Activated naive CD8-positive, alpha-beta T cell (primary cell): ENCODE measurements at regions not wholly inside any gene's neighbourhood (a gene's known extent, or its start where the extent isn't known, plus 50 kb on each side); places are given as distances from the start of the nearest gene placed in this dataset.
A peak's percentile ranks its signal among the peaks of the same experiment; 100 is the strongest.
"Not testable (repeated sequence)": the region's sequence is repeated elsewhere in the genome, so short reads cannot be mapped to it uniquely, and the experiment has no call there.

Source experiments
- H3K27ac Mint-ChIP-seq: one replicate; pipeline ENCODE4 v1.8.0; 2021; ENCODE audit warnings: mixed read lengths
- H3K27me3 Mint-ChIP-seq: one replicate; pipeline ENCODE4 v1.8.0; 2021; ENCODE audit warnings: mixed read lengths
- H3K36me3 Mint-ChIP-seq: one replicate; pipeline ENCODE4 v1.8.0; 2021; ENCODE audit warnings: mixed read lengths
- H3K4me1 Mint-ChIP-seq: one replicate; pipeline ENCODE4 v1.8.0; 2021; ENCODE audit warnings: low read depth, mixed read lengths
- H3K4me3 Mint-ChIP-seq: one replicate; pipeline ENCODE4 v1.8.0; 2021; ENCODE audit warnings: mild to moderate bottlenecking, mixed read lengths
- H3K9me3 Mint-ChIP-seq: one replicate; pipeline ENCODE4 v1.8.0; 2021; ENCODE audit warnings: low read depth, mixed read lengths

DNA sequence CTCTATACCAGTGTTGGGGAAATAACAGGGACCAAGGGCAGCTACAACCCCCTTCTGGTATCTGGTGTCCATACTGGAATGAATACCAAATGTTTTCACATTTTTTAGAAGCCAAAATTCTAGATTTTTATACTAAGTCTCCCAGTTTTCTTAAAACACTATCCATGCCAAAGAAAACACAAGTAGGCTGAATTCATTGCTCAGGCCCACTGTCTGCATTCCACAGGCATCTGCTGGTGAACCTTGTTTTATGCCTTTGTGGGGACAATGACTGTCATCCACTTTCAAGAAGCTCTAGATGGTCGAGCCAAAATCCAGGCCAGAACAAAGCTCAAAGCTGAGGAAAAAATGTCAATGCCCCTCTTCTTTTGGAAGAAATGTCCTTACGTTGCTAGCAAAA is 213.4 kb upstream of the RASGEF1B start:
- H3K4me3 Mint-ChIP-seq = no peak overlapping the region
- H3K27ac Mint-ChIP-seq = no peak overlapping the region
- no peaks in the 10 kb centered on the region for H3K27me3 Mint-ChIP-seq
- no peaks in the 10 kb centered on the region for H3K9me3 Mint-ChIP-seq
- H3K36me3 Mint-ChIP-seq = no peaks in the 10 kb centered on the region
- H3K4me1 Mint-ChIP-seq = no peaks in the 10 kb centered on the region

- Mint-ChIP-seq H3K27me3 (no peaks in the 10 kb centered on the region), H3K4me1 (no peaks in the 10 kb centered on the region)
Measured at GRCh38 chr4:81684352-81684751, 212.6 kb upstream of the RASGEF1B start.

GRCh38 chr4:81682492-81682891 is 210.8 kb upstream of the RASGEF1B start:
- H3K4me1 Mint-ChIP-seq = no peaks in the 10 kb centered on the region
- no peak overlapping the region for H3K4me3 Mint-ChIP-seq
- no peaks in the 10 kb centered on the region for H3K36me3 Mint-ChIP-seq
- no peaks in the 10 kb centered on the region for H3K9me3 Mint-ChIP-seq
- H3K27me3 Mint-ChIP-seq = no peaks in the 10 kb centered on the region
- no peak overlapping the region for H3K27ac Mint-ChIP-seq

More at GRCh38 chr4:81684352-81684751, 212.6 kb upstream of the RASGEF1B start:
- Mint-ChIP-seq H3K27ac (no peak overlapping the region), H3K36me3 (no peaks in the 10 kb centered on the region), H3K9me3 (no peaks in the 10 kb centered on the region), H3K4me3 (no peak overlapping the region)

DNA sequence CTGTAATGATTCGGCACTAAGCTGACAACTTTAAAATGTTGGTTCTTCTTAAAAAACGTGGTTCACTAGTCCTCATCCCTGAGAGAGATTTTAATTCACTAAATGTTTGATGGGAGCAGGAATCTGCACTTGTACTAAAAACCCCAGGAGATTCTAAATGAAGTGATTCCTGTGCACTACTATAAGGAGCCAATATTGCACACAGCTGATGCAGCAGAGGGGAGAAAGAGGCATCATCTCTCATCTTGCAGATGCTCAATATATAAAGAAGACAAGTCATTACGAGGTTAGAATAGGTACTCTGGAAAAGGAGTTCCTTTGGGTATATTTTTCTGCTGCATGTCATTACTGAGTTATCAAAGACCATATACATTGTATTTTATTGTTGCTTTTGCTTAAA is 207.6 kb upstream of the RASGEF1B start:
- Mint-ChIP-seq H3K36me3 (no peaks in the 10 kb centered on the region), H3K4me1 (no peaks in the 10 kb centered on the region), H3K4me3 (no peak overlapping the region), H3K27ac (no peak overlapping the region), H3K9me3 (no peaks in the 10 kb centered on the region), H3K27me3 (no peaks in the 10 kb centered on the region)

- H3K27ac Mint-ChIP-seq = no peak overlapping the region
Measured at GRCh38 chr4:81678801-81679200, 207.1 kb upstream of the RASGEF1B start.

DNA sequence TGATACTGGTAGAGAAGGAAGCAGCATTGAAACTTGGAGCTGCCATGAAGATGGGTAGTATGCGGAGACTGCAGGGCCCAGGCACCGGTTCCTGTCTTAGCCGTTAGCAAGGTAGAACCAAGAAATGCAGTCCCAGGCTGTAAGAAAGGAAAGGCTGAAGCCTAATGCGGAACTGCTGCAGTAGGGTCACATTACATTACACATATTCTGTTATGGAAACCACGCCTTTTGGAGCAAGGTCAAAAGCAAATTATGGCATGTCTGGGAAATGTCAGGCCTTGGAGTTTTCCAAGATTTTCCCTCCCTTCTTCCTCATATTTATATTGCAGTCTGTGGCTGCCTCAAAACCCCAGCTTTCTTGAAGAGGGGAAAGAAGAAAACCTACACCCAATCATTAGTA is 204.8 kb upstream of the RASGEF1B start:
- no peaks in the 10 kb centered on the region for H3K9me3 Mint-ChIP-seq
- no peaks in the 10 kb centered on the region for H3K36me3 Mint-ChIP-seq
- no peak overlapping the region for H3K4me3 Mint-ChIP-seq
- no peaks in the 10 kb centered on the region for H3K27me3 Mint-ChIP-seq
- no peaks in the 10 kb centered on the region for H3K4me1 Mint-ChIP-seq
- no peak overlapping the region for H3K27ac Mint-ChIP-seq

More at GRCh38 chr4:81678801-81679200, 207.1 kb upstream of the RASGEF1B start:
- no peaks in the 10 kb centered on the region for H3K27me3 Mint-ChIP-seq
- no peaks in the 10 kb centered on the region for H3K4me1 Mint-ChIP-seq
- no peaks in the 10 kb centered on the region for H3K36me3 Mint-ChIP-seq
- H3K4me3 Mint-ChIP-seq = no peak overlapping the region
- no peaks in the 10 kb centered on the region for H3K9me3 Mint-ChIP-seq

DNA sequence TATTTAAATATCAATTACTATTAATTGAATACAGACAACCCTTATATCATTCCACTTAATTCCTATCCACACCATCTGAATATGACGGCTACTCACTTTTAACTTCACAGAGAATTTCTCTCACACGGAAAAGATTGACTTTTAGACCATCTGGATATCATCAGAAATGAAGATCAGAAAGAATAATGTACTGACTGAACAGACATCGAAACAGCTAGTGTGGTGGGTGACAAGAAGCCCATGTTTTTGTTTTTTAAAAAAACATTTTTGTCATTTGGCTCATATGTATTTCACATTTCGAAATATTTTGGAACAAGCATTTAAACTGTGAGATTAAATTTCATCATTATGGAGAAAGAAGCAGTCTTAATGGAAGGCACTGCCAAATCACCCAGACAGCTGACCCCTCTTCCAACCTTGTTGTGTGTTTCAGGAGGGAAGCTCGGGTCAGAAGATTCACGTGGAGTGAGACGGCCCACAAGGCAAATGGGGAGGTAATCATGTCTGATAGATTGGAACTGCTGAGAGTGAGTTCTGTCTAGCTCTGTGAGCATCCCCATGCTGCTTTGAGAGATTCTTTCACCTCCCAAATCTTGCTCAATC is 204.2 kb upstream of the RASGEF1B start:
- no peak overlapping the region for H3K4me3 Mint-ChIP-seq

GRCh38 chr4:81673961-81674360 is 202.3 kb upstream of the RASGEF1B start:
- no peaks in the 10 kb centered on the region for H3K9me3 Mint-ChIP-seq
- no peaks in the 10 kb centered on the region for H3K36me3 Mint-ChIP-seq
- H3K27ac Mint-ChIP-seq = no peak overlapping the region
- H3K27me3 Mint-ChIP-seq = no peaks in the 10 kb centered on the region
- no peak overlapping the region for H3K4me3 Mint-ChIP-seq
- H3K4me1 Mint-ChIP-seq = no peaks in the 10 kb centered on the region

More for the DNA sequence above, 204.2 kb upstream of the RASGEF1B start:
- no peak overlapping the region for H3K27ac Mint-ChIP-seq
- H3K4me1 Mint-ChIP-seq = no peaks in the 10 kb centered on the region
- no peaks in the 10 kb centered on the region for H3K27me3 Mint-ChIP-seq
- no peaks in the 10 kb centered on the region for H3K9me3 Mint-ChIP-seq
- no peaks in the 10 kb centered on the region for H3K36me3 Mint-ChIP-seq

GRCh38 chr4:81668328-81668727 is 196.6 kb upstream of the RASGEF1B start:
- not testable (repeated sequence) for H3K27ac Mint-ChIP-seq, H3K4me3 Mint-ChIP-seq, H3K4me1 Mint-ChIP-seq, H3K36me3 Mint-ChIP-seq, H3K27me3 Mint-ChIP-seq, H3K9me3 Mint-ChIP-seq

GRCh38 chr4:81667539-81667938 is 195.8 kb upstream of the RASGEF1B start:
- Mint-ChIP-seq H3K36me3 (no peaks in the 10 kb centered on the region), H3K4me1 (peaks cover 4% of the 10 kb centered on the region), H3K27me3 (no peaks in the 10 kb centered on the region), H3K4me3 (no peak overlapping the region), H3K27ac (no peak overlapping the region), H3K9me3 (no peaks in the 10 kb centered on the region)

DNA sequence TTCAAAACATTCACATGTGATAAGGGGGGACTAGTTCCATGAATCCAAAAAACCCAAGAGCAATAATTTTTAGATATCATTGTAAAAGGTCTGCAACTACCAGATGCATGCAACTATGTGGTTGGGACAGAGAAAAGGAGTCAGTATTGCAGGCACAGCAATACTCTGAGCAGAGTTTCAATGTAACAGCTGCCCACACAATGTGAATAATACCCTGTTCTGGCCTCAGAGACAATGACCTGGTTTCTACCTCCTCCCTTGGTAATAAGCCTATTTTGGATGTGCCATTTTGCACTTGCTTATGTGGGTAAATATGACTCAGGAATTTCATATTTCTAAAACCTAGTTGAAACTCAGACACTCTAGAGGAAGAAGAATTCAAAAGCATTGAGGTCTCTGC is 194.8 kb upstream of the RASGEF1B start:
- H3K4me3 Mint-ChIP-seq = no peak overlapping the region
- H3K4me1 Mint-ChIP-seq = peaks cover 4% of the 10 kb centered on the region

DNA sequence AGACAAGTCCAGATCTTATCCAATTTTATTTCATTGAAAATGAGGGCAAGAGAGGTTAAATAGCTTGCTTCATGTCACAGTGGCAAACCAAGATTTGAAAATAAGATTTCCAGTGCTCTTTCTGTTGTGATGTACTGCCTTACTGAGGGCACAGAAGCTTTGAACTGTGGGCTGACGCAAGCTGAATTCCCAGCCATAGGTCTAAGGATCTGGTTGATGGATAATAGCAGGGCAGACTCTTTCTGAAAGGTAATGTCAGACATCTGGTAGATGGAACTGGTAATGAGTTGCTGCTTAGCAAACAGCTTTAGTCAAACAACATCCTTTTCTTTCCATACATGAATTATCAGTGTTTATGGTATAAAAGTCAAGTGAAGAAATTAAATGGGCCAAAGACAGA is 193.9 kb upstream of the RASGEF1B start:
- no peaks in the 10 kb centered on the region for H3K27me3 Mint-ChIP-seq
- no peak overlapping the region for H3K27ac Mint-ChIP-seq
- H3K9me3 Mint-ChIP-seq = no peaks in the 10 kb centered on the region
- H3K36me3 Mint-ChIP-seq = no peaks in the 10 kb centered on the region
- peaks cover 4% of the 10 kb centered on the region for H3K4me1 Mint-ChIP-seq
- H3K4me3 Mint-ChIP-seq = no peak overlapping the region

More for the DNA sequence above, 194.8 kb upstream of the RASGEF1B start:
- H3K36me3 Mint-ChIP-seq = no peaks in the 10 kb centered on the region
- no peaks in the 10 kb centered on the region for H3K9me3 Mint-ChIP-seq
- no peaks in the 10 kb centered on the region for H3K27me3 Mint-ChIP-seq
- H3K27ac Mint-ChIP-seq = peak overlapping the region; percentile 59

- H3K36me3 Mint-ChIP-seq = no peaks in the 10 kb centered on the region
- no peaks in the 10 kb centered on the region for H3K9me3 Mint-ChIP-seq
- no peak overlapping the region for H3K27ac Mint-ChIP-seq
- H3K27me3 Mint-ChIP-seq = no peaks in the 10 kb centered on the region
- H3K4me1 Mint-ChIP-seq = peaks cover 4% of the 10 kb centered on the region
- H3K4me3 Mint-ChIP-seq = no peak overlapping the region
Measured at GRCh38 chr4:81665045-81665444, 193.3 kb upstream of the RASGEF1B start.

- no peak overlapping the region for H3K4me3 Mint-ChIP-seq
Measured at GRCh38 chr4:81664079-81664478, 192.4 kb upstream of the RASGEF1B start.

DNA sequence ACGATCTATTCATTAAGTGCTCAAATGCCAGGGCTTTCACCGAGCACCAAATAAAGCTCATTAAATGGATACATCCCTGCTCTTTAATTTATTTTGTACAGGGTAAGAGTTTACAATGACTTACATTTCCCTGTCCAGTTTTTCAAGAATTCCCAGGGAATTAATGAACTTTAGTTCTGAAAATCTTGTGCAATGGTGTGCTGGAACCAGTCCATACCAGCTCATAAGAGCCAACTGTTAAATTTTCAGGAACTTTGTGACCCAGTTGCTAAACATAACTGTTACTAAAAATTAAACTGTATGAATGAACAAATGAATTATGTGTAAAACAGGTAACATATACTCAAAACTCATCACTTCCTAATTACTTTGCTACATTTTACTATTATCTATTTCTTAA is 191.7 kb upstream of the RASGEF1B start:
- peaks cover 3% of the 10 kb centered on the region for H3K9me3 Mint-ChIP-seq
- no peaks in the 10 kb centered on the region for H3K27me3 Mint-ChIP-seq
- H3K27ac Mint-ChIP-seq = no peak overlapping the region
- no peak overlapping the region for H3K4me3 Mint-ChIP-seq
- H3K36me3 Mint-ChIP-seq = no peaks in the 10 kb centered on the region
- H3K4me1 Mint-ChIP-seq = peaks cover 4% of the 10 kb centered on the region

More at GRCh38 chr4:81664079-81664478, 192.4 kb upstream of the RASGEF1B start:
- Mint-ChIP-seq H3K4me1 (peaks cover 4% of the 10 kb centered on the region), H3K36me3 (no peaks in the 10 kb centered on the region), H3K27ac (no peak overlapping the region), H3K27me3 (no peaks in the 10 kb centered on the region), H3K9me3 (no peaks in the 10 kb centered on the region)

DNA sequence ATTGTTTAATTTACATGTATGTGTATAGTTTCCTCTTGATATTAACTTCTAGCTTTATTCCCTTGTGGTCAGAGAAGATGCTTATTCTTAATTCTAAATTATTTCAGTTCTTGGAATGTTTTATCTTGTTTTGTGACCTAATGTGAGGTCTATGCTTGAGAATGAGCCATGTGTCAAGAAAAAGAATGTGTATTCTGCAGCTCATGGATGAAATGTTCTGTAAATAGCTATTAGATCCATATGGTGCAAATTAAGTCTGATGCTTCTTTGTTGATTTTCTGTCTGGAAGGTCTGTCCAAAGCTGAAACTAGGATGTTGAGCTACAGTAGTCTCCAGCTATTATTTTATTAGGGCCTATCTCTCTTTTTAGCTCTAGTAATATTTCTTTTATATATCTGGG is 187.3 kb upstream of the RASGEF1B start:
- H3K27ac Mint-ChIP-seq = no peak overlapping the region
- H3K4me3 Mint-ChIP-seq = no peak overlapping the region
- H3K36me3 Mint-ChIP-seq = peaks cover 3% of the 10 kb centered on the region
- no peaks in the 10 kb centered on the region for H3K27me3 Mint-ChIP-seq
- H3K4me1 Mint-ChIP-seq = peaks cover 2% of the 10 kb centered on the region
- peaks cover 3% of the 10 kb centered on the region for H3K9me3 Mint-ChIP-seq
